ENCODE measurements at regions not wholly inside any gene's neighbourhood (a gene's known extent, or its start where the extent isn't known, plus 50 kb on each side); places are given as distances from the start of the nearest gene placed in this dataset.

DNA sequence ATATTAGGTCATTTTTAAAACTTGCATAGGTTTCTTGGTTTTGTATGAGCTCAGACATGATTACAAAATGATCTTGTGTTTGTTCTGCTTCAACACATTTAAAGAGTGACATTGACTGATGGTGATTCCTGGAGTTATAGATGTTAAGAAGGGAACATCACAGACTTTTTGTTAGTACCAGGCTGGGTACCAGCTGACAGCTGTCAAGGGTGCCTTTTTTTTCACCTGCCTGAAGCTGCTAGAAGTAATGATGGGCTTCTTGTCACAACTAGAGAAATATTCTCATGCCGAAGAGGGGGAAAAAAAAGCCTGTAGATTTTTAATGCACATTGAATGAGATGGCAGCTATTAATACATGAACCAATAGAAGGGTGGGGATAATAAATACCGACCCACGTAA is 226.6 kb upstream of the TRAM1L1 start:
- Histone ChIP-seq H3K9ac (ENCODE audit: low read depth in 1 of 2, low read length in 2 of 2) (no peak overlapping the region), H3K4me3 (ENCODE audit: low read length in 2 of 2) (no peak overlapping the region), H3K4me1 (ENCODE audit: control insufficient read depth in 2 of 2, insufficient read depth in 2 of 2, low read length in 2 of 2) (no peaks in the 10 kb centered on the region), H3K27me3 (ENCODE audit: control insufficient read depth in 2 of 2, insufficient read depth in 2 of 2, low read length in 2 of 2) (no peaks in the 10 kb centered on the region), H3K9me3 (ENCODE audit: control insufficient read depth in 2 of 2, low read length in 2 of 2) (no peaks in the 10 kb centered on the region), H3K27ac (ENCODE audit: low read depth in 2 of 2, low read length in 2 of 2) (no peak overlapping the region), H3K36me3 (ENCODE audit: control insufficient read depth in 2 of 2, insufficient read depth in 2 of 2, low read length in 2 of 2) (no peaks in the 10 kb centered on the region)

DNA sequence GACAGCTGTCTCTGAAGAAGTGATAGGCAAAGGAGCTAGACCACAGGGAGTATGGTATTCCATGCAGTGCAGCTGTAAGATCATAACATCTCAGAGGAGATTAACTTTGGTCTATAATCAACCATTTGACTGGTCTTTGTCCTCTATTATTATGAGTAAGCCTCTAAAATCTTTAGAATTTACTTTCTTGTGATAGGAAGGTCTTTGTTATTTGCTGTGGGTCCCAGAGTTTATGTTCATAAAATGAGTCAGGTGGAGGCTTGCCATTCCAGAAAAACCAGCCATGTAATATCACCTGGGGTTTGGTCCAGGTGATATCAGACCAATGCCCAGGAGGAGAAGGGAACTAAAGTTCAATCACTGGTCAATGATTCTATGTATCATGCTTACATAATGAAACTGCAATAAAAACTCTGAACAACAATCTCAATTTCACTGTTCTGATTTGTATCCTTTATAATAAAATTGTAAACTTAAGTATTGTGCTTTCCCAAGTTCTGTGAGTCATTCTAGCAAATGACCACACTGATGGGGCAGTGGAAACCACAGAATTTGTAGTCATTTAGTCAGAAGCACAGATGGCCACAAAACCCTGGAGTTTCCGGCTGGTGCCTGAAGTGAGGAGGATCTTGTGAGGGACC is 239.6 kb upstream of the TRAM1L1 start:
- Histone ChIP-seq H3K4me3 (ENCODE audit: low read length in 2 of 2) (no peak overlapping the region), H3K9me3 (ENCODE audit: control insufficient read depth in 2 of 2, low read length in 2 of 2) (no peaks in the 10 kb centered on the region), H3K27me3 (ENCODE audit: control insufficient read depth in 2 of 2, insufficient read depth in 2 of 2, low read length in 2 of 2) (no peaks in the 10 kb centered on the region), H3K9ac (ENCODE audit: low read depth in 1 of 2, low read length in 2 of 2) (no peak overlapping the region), H3K4me1 (ENCODE audit: control insufficient read depth in 2 of 2, insufficient read depth in 2 of 2, low read length in 2 of 2) (no peaks in the 10 kb centered on the region), H3K27ac (ENCODE audit: low read depth in 2 of 2, low read length in 2 of 2) (no peak overlapping the region), H3K36me3 (ENCODE audit: control insufficient read depth in 2 of 2, insufficient read depth in 2 of 2, low read length in 2 of 2) (no peaks in the 10 kb centered on the region)

DNA sequence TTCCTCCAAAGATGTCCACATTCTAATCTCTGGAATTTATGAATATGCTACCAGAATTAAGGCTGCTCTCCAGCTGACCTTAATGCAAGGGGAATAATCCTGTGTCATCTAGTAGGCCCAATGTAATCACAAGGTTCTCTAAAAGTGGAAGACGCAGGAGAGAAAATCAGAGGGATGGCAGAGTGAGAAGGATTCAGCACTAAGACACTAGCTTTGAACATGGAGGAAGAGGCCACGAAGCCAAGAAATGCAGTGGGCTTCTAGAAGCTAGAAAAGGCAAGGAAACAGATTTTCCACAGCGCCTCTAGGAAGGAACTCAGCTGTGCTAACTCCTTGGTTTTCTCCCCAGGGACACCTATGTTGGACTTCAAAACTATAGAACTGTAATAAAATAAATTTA is 240.7 kb upstream of the TRAM1L1 start:
- Histone ChIP-seq H3K27ac (ENCODE audit: low read depth in 2 of 2, low read length in 2 of 2) (no peak overlapping the region), H3K9ac (ENCODE audit: low read depth in 1 of 2, low read length in 2 of 2) (no peak overlapping the region), H3K4me1 (ENCODE audit: control insufficient read depth in 2 of 2, insufficient read depth in 2 of 2, low read length in 2 of 2) (no peaks in the 10 kb centered on the region), H3K27me3 (ENCODE audit: control insufficient read depth in 2 of 2, insufficient read depth in 2 of 2, low read length in 2 of 2) (no peaks in the 10 kb centered on the region), H3K36me3 (ENCODE audit: control insufficient read depth in 2 of 2, insufficient read depth in 2 of 2, low read length in 2 of 2) (no peaks in the 10 kb centered on the region), H3K9me3 (ENCODE audit: control insufficient read depth in 2 of 2, low read length in 2 of 2) (no peaks in the 10 kb centered on the region), H3K4me3 (ENCODE audit: low read length in 2 of 2) (no peak overlapping the region)

DNA sequence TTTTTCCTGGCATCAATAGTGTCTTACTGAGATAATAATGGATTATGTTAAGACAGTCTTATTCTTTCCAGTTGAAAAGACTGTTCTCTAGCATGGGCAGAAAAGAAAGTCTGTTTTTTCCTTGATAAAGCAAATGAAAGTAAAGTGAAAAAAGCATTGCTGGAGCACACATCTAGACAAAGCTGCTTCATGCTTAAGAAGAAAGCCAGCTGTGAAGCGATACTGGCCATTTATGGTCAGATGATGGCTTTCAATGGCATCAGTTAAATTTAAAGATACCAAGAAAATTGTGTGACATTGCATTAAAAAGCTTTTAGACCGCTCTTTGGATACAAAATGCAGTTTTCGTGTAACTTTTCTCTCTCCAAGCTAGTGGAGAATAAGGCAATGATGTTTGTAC is 242.1 kb upstream of the TRAM1L1 start:
- Histone ChIP-seq H3K4me3 (ENCODE audit: low read length in 2 of 2) (no peak overlapping the region), H3K27me3 (ENCODE audit: control insufficient read depth in 2 of 2, insufficient read depth in 2 of 2, low read length in 2 of 2) (no peaks in the 10 kb centered on the region), H3K9ac (ENCODE audit: low read depth in 1 of 2, low read length in 2 of 2) (no peak overlapping the region), H3K36me3 (ENCODE audit: control insufficient read depth in 2 of 2, insufficient read depth in 2 of 2, low read length in 2 of 2) (no peaks in the 10 kb centered on the region), H3K4me1 (ENCODE audit: control insufficient read depth in 2 of 2, insufficient read depth in 2 of 2, low read length in 2 of 2) (no peaks in the 10 kb centered on the region), H3K9me3 (ENCODE audit: control insufficient read depth in 2 of 2, low read length in 2 of 2) (no peaks in the 10 kb centered on the region), H3K27ac (ENCODE audit: low read depth in 2 of 2, low read length in 2 of 2) (no peak overlapping the region)

DNA sequence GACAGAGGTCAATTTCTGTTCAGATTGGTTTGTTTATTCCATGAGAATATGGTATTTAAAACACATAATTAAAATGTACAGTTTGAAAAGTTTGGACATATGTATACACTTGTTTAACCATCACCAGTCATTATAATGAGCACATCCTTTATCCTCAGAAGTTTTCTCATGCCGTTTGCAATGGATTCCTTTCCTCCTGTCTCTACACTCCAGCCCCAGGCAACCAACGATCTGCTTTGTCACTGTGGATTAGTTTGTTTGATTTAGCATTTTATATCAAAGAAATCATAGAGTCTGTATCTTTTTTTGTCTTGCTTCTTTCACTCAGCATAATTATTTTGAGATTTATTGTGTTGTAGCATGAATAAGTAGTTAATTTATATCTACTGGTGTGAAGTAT is 243.0 kb upstream of the TRAM1L1 start:
- Histone ChIP-seq H3K27me3 (ENCODE audit: control insufficient read depth in 2 of 2, insufficient read depth in 2 of 2, low read length in 2 of 2) (no peaks in the 10 kb centered on the region), H3K9me3 (ENCODE audit: control insufficient read depth in 2 of 2, low read length in 2 of 2) (no peaks in the 10 kb centered on the region), H3K4me1 (ENCODE audit: control insufficient read depth in 2 of 2, insufficient read depth in 2 of 2, low read length in 2 of 2) (no peaks in the 10 kb centered on the region), H3K27ac (ENCODE audit: low read depth in 2 of 2, low read length in 2 of 2) (no peak overlapping the region), H3K4me3 (ENCODE audit: low read length in 2 of 2) (no peak overlapping the region), H3K36me3 (ENCODE audit: control insufficient read depth in 2 of 2, insufficient read depth in 2 of 2, low read length in 2 of 2) (no peaks in the 10 kb centered on the region), H3K9ac (ENCODE audit: low read depth in 1 of 2, low read length in 2 of 2) (no peak overlapping the region)

DNA sequence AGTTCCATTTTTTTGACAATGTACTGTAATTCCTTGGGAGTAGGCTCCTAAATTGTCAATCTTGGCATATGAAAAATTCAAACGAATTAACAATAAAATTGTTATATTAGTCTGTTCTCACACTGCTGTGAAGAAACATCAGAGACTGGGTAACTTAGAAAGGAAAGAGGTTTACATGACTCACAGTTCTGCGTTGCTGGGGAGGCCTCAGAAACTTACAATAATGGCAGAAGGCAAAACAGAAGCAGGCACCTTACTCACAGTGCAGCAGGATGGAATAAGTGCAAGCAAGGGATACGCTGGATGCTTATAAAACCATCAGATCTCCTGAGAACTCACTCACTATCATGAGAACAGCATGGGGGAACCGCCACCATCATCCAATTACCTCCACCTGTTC is 246.4 kb upstream of the TRAM1L1 start:
- Histone ChIP-seq H3K36me3 (ENCODE audit: control insufficient read depth in 2 of 2, insufficient read depth in 2 of 2, low read length in 2 of 2) (no peaks in the 10 kb centered on the region), H3K27ac (ENCODE audit: low read depth in 2 of 2, low read length in 2 of 2) (no peak overlapping the region), H3K9ac (ENCODE audit: low read depth in 1 of 2, low read length in 2 of 2) (no peak overlapping the region), H3K4me3 (ENCODE audit: low read length in 2 of 2) (no peak overlapping the region), H3K9me3 (ENCODE audit: control insufficient read depth in 2 of 2, low read length in 2 of 2) (no peaks in the 10 kb centered on the region), H3K4me1 (ENCODE audit: control insufficient read depth in 2 of 2, insufficient read depth in 2 of 2, low read length in 2 of 2) (no peaks in the 10 kb centered on the region), H3K27me3 (ENCODE audit: control insufficient read depth in 2 of 2, insufficient read depth in 2 of 2, low read length in 2 of 2) (no peaks in the 10 kb centered on the region)

DNA sequence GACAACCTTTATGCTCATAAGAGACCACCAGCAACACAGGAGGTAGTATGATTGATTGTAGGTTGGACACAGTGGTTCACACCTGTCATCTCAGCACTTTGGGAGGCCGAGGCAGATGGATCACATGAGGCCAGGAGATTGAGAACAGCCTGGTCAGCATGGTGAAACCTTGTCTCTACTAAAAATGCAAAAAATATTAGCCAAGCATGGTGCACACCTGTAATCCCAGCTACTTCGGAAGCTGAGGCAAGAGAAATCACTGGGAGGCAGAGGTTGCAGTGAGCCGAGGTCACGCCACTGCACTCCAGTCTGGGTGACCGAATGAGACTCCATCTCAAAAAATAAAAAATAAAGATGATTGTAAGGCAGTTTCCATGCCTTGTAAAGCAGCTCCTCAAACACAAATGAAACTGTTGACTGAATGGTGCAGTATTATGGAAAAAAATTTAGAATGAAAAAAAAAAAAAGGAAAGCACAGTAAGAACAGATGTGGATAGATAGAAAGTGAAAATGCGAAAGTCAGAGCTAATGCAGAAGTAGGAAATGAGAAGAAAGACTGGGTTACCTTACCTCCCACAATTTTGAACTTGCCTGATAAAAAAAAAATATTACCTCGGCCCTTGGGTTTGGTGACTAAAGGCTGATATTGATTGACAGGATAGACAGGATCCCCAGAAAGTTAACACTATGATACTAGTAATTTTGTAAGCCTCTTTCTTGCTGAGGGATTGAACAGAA is 249.2 kb upstream of the TRAM1L1 start:
- no peaks in the 10 kb centered on the region for H3K4me1 ChIP-seq (ENCODE audit: control insufficient read depth in 2 of 2, insufficient read depth in 2 of 2, low read length in 2 of 2)
- no peak overlapping the region for H3K27ac ChIP-seq (ENCODE audit: low read depth in 2 of 2, low read length in 2 of 2)
- no peaks in the 10 kb centered on the region for H3K36me3 ChIP-seq (ENCODE audit: control insufficient read depth in 2 of 2, insufficient read depth in 2 of 2, low read length in 2 of 2)

DNA sequence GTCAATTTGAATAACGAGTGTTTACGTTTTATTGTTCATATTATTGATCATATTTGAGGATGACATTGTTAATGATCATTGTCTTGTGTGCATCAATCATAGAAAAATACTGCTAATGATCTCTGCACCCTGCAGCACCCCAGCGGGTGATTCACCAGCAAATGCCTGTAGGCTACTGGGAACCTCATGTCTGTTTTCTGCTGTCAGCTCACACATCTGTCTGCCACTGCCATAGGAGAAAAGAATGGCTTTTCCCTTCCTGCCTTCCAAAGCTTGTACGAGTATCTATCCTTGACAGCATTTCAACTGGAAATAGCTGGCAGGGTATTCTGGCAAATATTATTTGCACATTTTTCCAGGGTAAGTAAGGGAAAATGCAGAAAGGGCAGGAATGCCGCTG is 272.1 kb upstream of the TRAM1L1 start:
- H3K4me1 ChIP-seq (ENCODE audit: control insufficient read depth in 2 of 2, insufficient read depth in 2 of 2, low read length in 2 of 2) = no peaks in the 10 kb centered on the region
- H3K27me3 ChIP-seq (ENCODE audit: control insufficient read depth in 2 of 2, insufficient read depth in 2 of 2, low read length in 2 of 2) = no peaks in the 10 kb centered on the region
- no peaks in the 10 kb centered on the region for H3K9me3 ChIP-seq (ENCODE audit: control insufficient read depth in 2 of 2, low read length in 2 of 2)
- H3K4me3 ChIP-seq (ENCODE audit: low read length in 2 of 2) = no peak overlapping the region
- H3K36me3 ChIP-seq (ENCODE audit: control insufficient read depth in 2 of 2, insufficient read depth in 2 of 2, low read length in 2 of 2) = no peaks in the 10 kb centered on the region
- no peak overlapping the region for H3K9ac ChIP-seq (ENCODE audit: low read depth in 1 of 2, low read length in 2 of 2)
- H3K27ac ChIP-seq (ENCODE audit: low read depth in 2 of 2, low read length in 2 of 2) = no peak overlapping the region

More for the DNA sequence above, 249.2 kb upstream of the TRAM1L1 start:
- no peaks in the 10 kb centered on the region for H3K27me3 ChIP-seq (ENCODE audit: control insufficient read depth in 2 of 2, insufficient read depth in 2 of 2, low read length in 2 of 2)
- no peak overlapping the region for H3K4me3 ChIP-seq (ENCODE audit: low read length in 2 of 2)
- no peaks in the 10 kb centered on the region for H3K9me3 ChIP-seq (ENCODE audit: control insufficient read depth in 2 of 2, low read length in 2 of 2)
- no peak overlapping the region for H3K9ac ChIP-seq (ENCODE audit: low read depth in 1 of 2, low read length in 2 of 2)

DNA sequence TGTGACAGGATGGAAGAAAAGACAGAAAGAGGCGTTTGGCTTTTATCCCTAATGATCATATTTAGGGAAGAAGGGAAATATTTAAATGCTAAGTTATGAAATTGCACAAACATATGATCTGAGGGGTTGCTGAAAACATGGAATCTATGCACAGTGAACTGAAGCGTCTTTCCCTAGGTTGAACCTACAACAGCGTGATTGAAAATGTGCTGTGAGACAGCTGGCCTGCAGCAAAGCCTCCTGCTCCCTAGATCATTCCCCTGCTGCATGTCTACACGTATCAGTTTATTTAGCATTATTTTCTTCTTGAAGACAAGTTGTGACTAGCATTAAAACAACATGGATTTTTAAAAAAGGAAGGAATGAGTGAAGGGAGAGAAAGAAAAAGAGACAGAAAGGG is 272.5 kb upstream of the TRAM1L1 start:
- H3K9me3 ChIP-seq (ENCODE audit: control insufficient read depth in 2 of 2, low read length in 2 of 2) = no peaks in the 10 kb centered on the region
- no peaks in the 10 kb centered on the region for H3K36me3 ChIP-seq (ENCODE audit: control insufficient read depth in 2 of 2, insufficient read depth in 2 of 2, low read length in 2 of 2)
- no peak overlapping the region for H3K4me3 ChIP-seq (ENCODE audit: low read length in 2 of 2)
- no peak overlapping the region for H3K9ac ChIP-seq (ENCODE audit: low read depth in 1 of 2, low read length in 2 of 2)
- no peak overlapping the region for H3K27ac ChIP-seq (ENCODE audit: low read depth in 2 of 2, low read length in 2 of 2)
- H3K4me1 ChIP-seq (ENCODE audit: control insufficient read depth in 2 of 2, insufficient read depth in 2 of 2, low read length in 2 of 2) = no peaks in the 10 kb centered on the region
- H3K27me3 ChIP-seq (ENCODE audit: control insufficient read depth in 2 of 2, insufficient read depth in 2 of 2, low read length in 2 of 2) = no peaks in the 10 kb centered on the region

DNA sequence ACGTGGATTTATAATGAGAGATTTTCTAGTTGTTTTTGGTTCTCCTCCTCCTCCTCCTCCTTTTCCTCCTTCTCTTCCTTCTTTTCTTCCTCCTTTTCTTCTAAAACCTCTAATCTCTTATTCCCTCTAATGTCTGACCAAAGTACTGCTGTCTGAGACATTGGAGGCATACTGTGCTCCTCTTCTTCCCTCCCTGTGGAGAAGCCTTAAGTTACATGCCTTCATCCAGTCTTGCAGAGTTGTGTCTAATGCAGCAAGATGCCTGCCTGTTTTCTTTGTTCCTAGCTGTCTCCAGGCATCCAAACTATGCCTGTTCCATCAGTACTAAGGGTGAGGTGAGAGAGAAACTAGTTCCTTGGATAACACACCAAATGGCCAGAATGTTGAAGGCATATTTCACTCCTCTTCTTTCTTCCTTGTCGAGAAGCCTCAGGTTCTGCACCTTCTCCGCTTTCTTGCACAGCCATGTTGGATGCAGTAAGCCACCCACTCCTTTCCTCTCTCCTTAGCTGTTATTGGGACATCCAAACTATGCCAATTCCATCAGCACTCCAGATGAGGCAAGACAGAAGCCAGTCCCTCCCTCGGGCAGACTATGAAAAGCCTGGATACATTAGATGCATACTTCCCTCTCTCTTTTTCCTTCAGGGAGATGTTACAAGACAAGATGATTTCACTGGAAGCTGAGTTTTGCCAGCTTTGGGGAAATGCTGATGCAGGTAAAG is 285.7 kb upstream of the TRAM1L1 start:
- no peak overlapping the region for H3K4me3 ChIP-seq (ENCODE audit: low read length in 2 of 2)
- H3K9me3 ChIP-seq (ENCODE audit: control insufficient read depth in 2 of 2, low read length in 2 of 2) = no peaks in the 10 kb centered on the region
- H3K27me3 ChIP-seq (ENCODE audit: control insufficient read depth in 2 of 2, insufficient read depth in 2 of 2, low read length in 2 of 2) = no peaks in the 10 kb centered on the region
- H3K36me3 ChIP-seq (ENCODE audit: control insufficient read depth in 2 of 2, insufficient read depth in 2 of 2, low read length in 2 of 2) = no peaks in the 10 kb centered on the region
- H3K4me1 ChIP-seq (ENCODE audit: control insufficient read depth in 2 of 2, insufficient read depth in 2 of 2, low read length in 2 of 2) = no peaks in the 10 kb centered on the region
- H3K9ac ChIP-seq (ENCODE audit: low read depth in 1 of 2, low read length in 2 of 2) = no peak overlapping the region
- no peak overlapping the region for H3K27ac ChIP-seq (ENCODE audit: low read depth in 2 of 2, low read length in 2 of 2)
